HG03442 (cell line): ENCODE measurements at regions not wholly inside any gene's neighbourhood (a gene's known extent, or its start where the extent isn't known, plus 50 kb on each side); places are given as distances from the start of the nearest gene placed in this dataset.

ENCODE experiments used
- ATAC-seq: cut with Tn5 transposase; IDR thresholded peaks from one replicate; pipeline ENCODE4 v1.9.1; 2021; ENCODE audit warnings: mild to moderate bottlenecking, moderate library complexity; ENCODE audit not compliant: unreplicated experiment

DNA sequence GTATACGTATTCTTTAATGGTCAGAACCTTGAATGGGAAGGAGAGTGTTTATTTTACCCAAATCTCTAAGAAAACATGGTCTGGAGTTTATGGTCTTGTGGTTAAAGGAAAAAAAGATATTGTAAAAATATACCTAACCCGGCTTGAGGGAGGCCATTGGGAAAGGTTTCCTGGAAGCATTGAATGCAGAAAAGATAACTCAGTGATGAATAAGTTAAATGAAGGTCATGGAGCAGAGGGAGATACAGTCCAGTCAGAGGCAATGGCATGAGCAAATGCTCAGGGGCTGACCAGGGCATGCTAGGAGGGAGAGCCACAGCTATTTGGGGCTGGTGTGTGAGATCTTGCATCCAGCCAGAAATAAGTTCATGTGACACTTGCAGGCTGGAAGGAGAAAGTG lies 430.4 kb upstream of the CDH5 start:
- ATAC-seq = no peak

DNA sequence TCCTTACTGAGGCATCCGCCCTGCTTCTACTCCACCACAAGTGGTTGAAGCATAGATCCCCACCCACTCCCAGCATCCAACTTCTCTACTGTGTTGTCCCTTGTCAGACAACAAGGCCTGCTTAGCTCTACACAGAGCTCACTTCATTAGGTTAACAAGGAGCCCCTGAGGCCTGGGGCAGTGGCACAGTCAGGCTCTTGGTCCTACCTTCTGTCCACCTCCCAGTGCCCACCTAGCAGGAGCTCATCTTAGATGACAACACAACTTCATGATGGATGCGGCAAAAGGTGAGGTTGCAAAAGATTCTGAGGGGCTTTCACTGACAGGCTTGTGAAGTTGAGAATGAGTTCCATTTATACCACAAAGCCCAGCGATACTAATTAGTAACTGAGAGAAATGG lies 432.0 kb upstream of the CDH5 start:
- ATAC-seq = no peak

DNA sequence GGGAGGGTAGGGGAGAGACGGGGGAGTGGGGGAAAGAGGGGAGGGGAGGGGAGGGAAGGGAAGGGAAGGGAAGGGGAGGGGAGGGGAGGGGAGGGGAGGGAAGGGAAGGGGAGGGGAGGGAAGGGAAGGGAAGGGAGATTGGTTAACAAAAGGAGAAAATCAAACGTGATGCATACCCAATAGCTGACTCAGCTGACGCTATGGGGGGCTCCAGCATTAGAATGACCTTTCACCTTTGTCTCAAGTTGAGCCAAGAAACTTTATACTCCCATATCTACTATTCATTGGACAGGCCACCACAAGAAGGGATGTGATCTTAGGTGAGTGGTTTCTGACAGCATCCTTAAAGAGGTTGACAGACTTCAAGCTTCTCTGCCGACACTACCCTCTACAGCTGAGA lies 432.8 kb upstream of the CDH5 start:
- no peak for ATAC-seq

DNA sequence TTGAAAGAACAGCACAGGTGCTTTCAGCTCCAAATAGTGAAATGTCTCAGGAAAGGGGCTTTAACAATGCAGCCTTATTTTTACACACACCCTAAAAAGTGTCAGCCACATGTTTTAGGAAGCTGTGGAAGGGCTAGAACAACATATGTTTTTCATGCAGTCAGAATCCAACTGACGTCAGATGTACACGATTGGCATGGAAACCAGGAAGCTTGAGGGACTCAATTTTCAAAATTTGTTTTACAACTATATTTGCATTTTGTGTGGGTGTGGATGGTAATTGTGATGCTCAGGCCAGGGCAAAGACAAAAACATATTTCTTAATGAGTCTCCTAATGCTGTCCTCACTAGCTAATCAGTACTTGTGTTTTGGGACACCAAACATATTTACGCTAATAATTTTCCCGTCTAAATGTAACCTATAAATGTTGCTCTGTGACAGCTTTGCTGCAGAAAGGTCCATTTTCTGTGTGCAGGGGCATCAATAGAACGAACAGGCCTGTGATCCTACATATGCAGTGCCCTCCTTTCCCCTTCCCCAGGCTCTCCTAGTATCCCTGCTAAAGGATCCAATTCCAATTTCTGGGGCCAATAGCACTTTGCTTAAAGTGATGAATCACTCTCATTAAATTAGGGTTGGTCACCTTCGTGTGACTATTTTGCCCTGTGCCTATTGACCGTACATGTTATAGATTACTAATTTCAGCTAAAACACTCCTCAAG lies 434.0 kb upstream of the CDH5 start:
- no peak for ATAC-seq

DNA sequence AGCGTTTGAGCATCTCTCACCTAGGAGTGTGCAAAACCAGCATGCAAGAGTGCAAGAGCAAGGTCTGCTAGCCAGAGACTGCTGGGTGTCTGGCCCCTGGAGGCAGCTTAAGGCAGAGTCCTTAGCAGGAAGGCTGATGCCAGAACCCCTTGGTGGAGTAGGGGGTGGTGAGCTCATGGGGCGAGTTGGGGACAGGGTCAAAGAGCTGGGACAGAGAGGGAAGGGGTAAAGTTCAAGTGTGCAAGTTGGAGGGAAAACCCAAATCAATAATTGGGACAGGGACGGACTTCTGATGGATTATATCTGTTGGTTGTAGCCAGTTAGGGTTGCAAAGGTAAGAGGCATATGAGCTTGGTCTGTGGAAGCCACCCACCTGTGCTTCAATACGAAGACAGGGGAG lies 443.6 kb upstream of the CDH5 start:
- ATAC-seq = no peak

DNA sequence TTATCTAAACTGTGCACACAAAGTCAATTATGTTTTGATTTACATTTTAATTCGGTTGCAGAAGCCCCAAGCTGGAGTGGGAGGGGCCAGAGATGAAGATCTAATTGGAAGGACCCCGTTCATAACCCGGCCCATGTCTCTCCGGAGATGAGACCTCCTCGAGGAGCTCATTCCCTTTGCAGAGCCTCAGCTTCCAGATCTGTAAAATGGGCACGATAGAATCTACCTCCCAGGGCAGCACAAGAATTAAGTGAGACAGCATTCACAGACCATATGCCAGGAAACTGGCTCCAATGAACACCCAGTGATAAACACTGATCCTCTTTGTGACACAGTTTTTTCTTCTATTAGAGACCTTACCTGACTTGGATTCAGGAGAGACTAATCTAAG lies 446.5 kb upstream of the CDH5 start:
- ATAC-seq = no peak

DNA sequence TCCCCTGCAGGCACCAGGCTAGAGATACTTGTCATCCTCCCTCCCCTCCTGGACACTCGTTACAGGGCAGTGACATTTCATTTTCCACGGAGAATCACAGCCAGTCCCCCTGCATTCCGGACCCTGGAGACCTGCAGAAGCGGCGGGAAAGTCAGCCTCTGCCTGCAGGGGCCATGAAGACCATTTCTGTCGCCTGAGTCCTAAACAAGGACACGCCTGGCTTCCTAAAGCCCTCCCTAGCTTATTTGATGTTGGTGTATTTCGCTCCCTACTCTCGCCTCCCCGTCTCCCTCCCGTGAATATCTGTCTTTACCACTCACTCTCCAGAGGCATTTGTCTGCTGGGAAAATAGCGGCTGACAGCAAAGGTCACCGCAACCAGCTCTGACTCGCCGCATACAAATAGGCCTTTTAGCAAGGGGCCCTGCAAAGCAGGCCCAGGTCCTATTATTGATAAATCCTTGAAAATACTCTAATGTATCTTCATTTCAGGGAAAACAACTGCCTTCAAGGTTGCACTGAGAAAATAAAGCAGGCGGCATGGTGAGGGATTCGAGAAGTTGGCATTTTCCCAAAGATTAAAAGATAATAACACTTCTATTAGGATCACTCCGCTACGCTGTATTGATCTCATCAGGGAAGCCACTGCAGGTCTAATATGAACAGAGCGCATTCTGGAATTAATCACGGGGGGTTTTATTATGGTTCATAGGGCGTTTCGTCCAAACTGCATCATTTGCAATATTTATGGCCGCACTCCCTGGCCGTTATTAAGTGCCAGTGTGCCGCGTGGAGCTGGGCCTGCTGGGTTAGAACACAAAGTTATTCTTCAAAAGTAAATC lies 447.1 kb upstream of the CDH5 start:
- ATAC-seq = no peak

DNA sequence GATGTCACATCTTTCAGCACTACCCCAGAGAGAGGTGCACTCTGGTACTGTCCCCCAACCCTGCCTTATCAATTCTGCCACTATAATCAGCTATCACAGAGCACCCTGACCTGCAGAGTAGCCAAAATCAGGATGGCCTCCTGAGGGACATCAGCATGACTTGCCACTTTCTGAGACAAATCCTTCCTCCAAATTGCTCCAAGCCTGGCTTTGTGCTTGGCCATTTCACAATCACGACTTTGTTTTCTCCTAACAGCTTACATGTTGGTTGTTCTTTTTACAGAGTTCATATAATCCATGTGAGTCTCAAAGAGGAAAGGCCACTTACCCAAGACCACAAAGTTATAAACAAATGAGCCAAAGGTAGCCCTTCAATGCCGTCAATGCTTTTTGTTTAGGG lies 449.0 kb upstream of the CDH5 start:
- no peak for ATAC-seq

DNA sequence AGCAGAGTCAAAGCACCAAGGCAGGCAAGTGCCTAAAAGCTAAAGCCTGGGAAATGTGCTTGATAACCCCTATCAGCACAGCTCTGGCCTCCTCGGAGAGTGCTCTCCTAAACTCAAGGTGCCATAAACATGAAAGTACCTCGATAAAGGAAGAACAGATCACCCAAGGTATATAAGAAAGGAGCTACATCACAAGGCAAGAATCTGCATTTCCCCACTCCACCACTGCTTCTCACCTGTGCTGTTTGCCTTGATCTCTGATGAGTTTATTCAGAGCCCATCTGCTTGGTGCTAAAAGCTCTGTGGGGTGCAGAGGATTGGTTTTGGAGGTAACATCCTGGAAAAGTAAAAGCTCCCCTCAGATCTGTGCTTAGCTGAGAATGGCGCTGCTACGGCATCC lies 449.5 kb upstream of the CDH5 start:
- ATAC-seq = no peak

DNA sequence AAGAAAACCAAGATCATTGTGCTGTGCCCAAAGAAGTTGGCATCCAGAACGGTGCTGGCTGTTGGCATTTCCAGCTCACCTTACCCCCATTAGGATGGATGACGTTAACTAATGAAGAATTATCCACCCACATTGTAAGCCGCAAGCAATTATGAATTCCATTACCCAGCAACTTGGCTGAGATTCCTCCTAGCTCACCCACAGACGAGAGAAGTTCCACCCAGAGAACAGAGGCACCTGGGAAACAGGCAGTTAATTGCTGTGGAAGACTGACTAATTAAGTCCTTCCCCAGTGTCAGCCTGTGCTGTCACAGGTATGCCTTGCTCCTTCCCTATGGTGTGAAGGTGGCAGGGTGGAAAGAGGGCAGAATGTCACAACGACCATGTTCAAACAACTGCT lies 456.2 kb upstream of the CDH5 start:
- no peak for ATAC-seq

DNA sequence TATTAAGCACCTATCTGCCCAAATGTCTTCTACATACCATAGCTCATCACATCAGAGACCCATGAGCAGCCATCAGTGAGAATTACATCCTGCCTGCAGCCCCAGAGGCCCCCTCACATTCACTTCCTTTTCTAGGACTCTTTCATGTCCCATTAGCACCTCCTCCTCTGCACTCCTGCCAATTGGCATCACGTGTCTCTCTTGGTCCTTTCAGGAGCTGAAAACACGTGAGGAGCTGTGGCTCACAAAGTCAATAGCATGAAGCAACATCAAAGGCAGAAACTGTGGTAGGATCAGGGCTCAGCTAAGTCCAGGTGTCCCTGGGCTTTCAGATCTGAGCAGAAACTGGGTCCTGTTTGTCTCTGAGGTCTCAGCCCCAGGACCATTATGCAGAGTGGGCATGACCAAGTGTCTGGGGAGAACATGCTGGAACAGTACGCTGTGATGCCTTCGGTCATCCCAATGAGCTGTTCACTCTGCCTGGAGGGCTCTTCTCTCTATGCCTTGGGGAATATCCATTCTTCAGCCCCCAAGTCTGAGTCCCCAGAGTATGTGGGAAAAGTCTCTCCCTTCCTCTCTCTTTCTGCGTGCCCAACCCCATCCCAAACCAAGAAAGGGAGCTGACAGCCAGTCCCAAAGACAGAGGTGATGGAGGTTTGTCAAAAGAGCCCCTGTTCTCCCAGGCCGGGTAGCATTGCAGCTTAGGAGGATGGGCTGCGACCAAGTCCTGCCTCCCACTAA lies 457.0 kb upstream of the CDH5 start:
- ATAC-seq = peak; percentile 45

DNA sequence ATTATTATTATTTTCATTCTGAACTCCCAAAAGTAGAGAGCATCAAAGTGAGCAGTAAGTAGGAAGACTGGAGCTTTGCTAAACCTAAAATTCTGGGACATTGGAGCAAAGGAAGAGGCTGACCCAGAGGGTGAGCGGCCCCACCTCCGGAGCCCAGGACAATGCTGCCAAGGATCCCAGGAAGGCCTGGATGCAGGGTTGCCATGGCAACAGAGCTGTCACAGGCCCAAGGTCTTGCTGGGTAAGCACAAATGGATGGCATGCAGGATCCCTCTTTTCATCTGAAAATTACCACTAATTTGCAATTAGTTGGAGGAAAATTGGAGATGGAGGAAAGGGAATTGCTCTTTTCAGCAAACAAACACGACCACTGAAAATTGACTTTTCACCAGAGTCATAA lies 457.9 kb upstream of the CDH5 start:
- no peak for ATAC-seq

DNA sequence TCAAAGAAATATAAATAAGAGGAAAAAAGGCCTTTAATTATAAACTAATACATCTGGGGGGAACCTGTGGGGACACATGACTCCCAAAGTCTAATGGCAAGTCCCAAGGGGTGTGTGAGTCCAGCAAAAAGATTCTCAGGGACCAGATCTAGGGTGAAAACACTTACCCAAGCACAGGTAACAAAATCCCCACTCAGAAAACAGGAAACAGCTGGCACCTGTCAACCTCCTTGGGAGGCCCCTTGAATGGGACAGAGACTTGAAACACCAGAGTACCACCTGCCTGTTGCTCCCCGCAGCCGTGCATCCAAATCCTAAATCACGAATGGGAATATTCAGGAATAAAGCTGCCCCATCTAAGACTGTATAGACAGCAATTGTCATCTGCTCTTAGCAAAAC lies 461.2 kb upstream of the CDH5 start:
- no peak for ATAC-seq

DNA sequence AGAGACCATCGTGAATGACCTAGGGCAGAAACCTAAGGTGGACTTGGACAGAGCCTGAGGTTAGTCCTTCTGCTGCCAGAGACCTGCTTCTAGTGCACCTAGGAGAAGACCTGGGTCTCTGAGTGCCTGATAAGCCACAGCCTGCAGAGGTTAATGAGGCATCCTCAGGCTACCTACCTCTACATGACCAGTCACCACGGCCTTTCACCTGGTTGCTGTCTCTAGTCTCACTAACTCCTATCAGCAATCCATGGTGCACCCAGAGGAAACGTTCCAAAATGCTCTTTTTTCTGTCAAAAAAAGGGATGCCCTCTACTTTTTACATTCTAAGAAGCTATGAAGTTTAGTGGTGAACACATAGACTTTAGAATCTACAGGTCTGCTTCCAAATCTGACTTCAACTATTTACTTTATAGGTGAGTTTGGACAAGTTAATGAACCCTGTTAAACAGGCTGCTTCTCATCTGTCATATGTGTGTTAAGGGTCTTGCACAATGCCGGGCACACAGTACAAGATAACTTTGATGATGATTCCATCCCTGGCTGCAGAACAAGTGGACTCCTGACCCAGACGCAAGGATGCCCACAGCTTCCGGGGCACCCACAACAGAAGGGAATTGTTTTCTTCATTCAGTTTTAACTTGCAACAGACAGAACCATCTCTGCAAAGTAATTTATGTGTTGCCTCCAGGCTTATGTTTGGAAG lies 469.9 kb upstream of the CDH5 start:
- no peak for ATAC-seq

DNA sequence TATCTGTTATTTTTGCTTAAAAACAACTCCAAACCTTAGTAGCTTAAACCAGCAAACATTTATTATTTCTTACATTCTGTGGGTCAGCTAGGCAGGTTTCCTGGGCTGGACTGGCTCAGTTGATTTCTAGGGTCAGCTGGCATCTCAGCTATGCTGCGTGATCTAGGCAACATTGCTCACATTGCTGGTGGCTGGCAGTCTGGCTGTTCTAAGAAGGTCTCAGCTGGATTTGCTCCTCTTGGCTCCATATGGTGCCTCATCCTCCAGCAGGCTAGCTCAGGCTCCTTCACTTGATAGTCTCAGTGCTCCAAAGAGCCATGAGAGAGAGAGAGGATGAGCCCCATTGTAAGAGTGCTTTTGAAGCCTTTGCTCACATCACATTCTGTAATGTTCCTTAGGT lies 470.6 kb upstream of the CDH5 start:
- no peak for ATAC-seq

DNA sequence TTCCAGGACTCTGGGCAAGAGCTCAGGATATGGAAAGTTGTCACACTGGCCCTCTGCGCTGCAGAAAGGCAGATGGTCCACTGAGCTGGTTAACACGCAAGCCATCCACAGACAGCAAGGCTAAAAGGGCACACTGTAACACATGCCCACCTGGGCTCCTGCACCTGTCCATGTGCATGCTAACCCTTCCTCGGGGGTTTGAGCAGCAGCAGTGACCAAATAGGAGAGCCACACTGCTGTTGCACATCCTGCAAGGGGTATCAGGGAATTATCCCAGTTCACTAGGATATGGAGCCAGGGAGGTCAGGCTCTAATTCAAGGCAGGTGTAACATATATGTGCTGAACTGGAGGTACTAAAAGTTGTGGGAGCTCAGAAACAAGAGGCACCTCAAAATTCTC lies 471.0 kb upstream of the CDH5 start:
- ATAC-seq = no peak

DNA sequence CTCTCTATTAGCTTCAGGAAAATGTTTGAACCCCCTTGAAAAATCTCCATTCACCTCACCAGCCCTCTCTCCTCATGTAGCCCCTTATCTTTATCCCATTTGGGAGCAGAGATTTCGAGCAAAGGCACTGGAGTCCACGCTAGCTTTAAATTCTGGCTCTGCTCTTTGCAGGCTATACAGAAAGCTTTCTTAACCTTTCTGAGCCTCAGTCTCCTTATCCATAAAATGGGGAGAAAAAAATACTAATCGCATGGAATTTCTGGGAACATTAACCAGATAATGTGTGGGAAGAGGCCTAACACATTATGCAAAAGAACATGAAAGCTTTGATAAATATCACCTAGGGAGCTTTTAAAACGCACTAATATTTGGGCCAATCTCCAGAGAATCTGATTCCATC lies 476.3 kb upstream of the CDH5 start:
- ATAC-seq = no peak

DNA sequence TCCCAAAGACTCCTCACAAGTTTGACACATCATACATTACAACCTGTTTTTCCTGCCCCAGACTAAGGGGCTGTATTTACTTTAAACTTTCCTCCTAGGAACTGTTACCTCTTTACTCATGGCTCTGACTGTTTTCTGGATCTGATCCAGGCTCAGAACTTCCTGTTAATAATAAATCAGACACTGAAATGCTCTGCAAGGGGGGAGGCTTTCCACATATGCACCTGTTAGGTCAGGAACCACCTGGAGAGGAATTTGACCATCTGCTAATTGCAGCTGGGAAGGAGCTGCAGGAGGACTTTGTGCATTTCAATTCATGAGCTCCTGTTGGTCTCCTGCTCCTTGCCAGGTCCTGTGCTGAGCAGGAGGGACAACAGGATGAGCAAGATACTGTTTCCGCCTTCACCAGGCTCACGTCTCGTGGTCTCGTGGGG lies 476.9 kb upstream of the CDH5 start:
- ATAC-seq = no peak

DNA sequence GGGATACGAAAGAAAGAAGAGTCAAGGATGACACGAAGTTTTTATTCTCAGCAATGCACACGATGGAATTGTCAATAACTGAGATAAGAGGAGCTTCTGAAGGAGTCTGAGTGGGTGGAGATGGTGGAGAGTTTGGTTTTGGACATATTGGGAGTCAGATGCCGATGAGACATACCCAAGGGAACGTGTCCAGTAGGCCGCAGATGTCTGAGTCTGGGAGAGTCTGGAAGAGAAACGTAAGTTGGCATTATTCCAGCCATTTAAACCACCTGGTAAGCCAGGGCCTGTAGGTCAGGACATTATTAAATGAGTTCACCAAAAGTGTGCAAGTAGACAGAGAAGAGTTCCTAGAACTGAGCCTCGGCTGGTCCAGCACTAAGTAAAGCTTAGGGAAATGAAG lies 478.3 kb upstream of the CDH5 start:
- no peak for ATAC-seq

DNA sequence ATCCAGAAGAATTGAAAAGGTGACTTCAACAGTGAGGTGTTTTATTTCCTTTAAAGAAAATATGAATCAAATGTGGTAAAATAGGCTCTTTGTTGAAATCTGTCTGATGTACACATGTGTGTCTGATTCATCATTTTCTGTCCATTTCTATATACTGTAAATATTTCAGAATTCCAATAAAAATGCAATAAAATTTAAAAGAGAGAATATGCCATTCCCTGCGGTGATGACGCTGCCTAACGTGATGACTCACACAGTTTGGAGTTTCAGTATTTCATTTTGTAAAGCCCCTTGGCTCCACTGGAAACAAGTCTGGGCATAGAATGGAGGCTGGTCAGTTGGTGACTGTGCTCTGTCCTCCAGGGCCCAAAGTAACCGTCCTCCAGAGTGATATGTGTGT lies 482.5 kb upstream of the CDH5 start:
- ATAC-seq = no peak

DNA sequence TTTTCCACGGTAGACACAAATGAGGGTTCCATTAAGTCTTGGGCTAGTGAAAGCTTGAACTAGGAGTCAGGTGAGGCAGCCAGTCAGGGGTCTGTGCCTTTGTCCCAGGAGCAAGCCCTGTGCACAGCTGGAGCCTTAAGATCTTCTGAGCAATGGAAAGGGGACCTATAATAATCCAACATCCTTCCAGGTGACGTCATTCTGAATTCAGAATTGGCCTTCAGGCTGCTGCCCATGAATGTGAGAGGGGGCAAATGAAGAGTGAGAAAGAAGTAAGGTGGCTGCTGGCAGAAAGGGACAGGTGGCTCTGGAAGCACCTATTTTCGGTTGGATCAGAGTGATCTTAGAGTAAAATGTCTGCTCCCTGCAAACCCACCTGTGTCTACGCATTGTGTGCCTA lies 488.1 kb upstream of the CDH5 start:
- ATAC-seq = no peak
